SK-MEL-5 (cell line): ENCODE measurements at regions not wholly inside any gene's neighbourhood (a gene's known extent, or its start where the extent isn't known, plus 50 kb on each side); places are given as distances from the start of the nearest gene placed in this dataset.

ENCODE experiments used
- DNase-seq: peaks from one replicate; pipeline ENCODE4 v3.0.0-alpha.2; 2016; ENCODE audit warnings: low read depth, low spot score
- in situ Hi-C: cut with HindIII; loops from 2 replicates; pipeline ENCODE4 v1.10.0; 2016; ENCODE audit warnings: low sequenced_read_pairs, high pct_unique_total_duplicates, low pct_unique_long_range_greater_than_20kb

- no peak for DNase-seq
- in situ Hi-C loops = no loop called here
Measured at GRCh38 chrX:15191830-15192229, 78.1 kb downstream of the ASB9 start.

GRCh38 chrX:15188039-15188438 is 81.8 kb downstream of the ASB9 start:
- in situ Hi-C loops = no loop called here
- DNase-seq = peak; percentile 24

- no peak for DNase-seq
- in situ Hi-C loops = no loop called here
Measured at GRCh38 chrX:15177316-15177715, 92.6 kb downstream of the ASB9 start.

GRCh38 chrX:15173411-15173810 is 96.5 kb downstream of the ASB9 start:
- in situ Hi-C loops = no loop called here
- DNase-seq = no peak

- in situ Hi-C loops = no loop called here
- DNase-seq = peak; percentile 10
Measured at GRCh38 chrX:15170927-15171326, 99.0 kb downstream of the ASB9 start.

- in situ Hi-C loops = no loop called here
- no peak for DNase-seq
Measured at GRCh38 chrX:15167826-15168225, 102.1 kb downstream of the ASB9 start.

GRCh38 chrX:15165832-15166231 is 104.1 kb downstream of the ASB9 start:
- in situ Hi-C loops = no loop called here
- DNase-seq = no peak

GRCh38 chrX:15163131-15163530 is 106.8 kb downstream of the ASB9 start:
- in situ Hi-C loops = no loop called here

GRCh38 chrX:15160558-15161095 is 109.3 kb downstream of the ASB9 start:
- DNase-seq = no peak
- in situ Hi-C loops = no loop called here

More at GRCh38 chrX:15163131-15163530, 106.8 kb downstream of the ASB9 start:
- DNase-seq = no peak

GRCh38 chrX:15158736-15159406 is 111.0 kb downstream of the ASB9 start:
- in situ Hi-C loops = no loop called here
- no peak for DNase-seq

GRCh38 chrX:15158350-15158735 is 111.5 kb downstream of the ASB9 start:
- in situ Hi-C loops = no loop called here
- no peak for DNase-seq

- in situ Hi-C loops = no loop called here
- no peak for DNase-seq
Measured at GRCh38 chrX:15157624-15158023, 112.3 kb downstream of the ASB9 start.

GRCh38 chrX:15151267-15152186 is 118.4 kb downstream of the ASB9 start:
- DNase-seq = no peak
- in situ Hi-C loops = no loop called here

GRCh38 chrX:15150586-15150985 is 119.3 kb downstream of the ASB9 start:
- in situ Hi-C loops = no loop called here
- no peak for DNase-seq

GRCh38 chrX:15146515-15146914 is 123.4 kb downstream of the ASB9 start:
- peak; percentile 41 for DNase-seq
- in situ Hi-C loops = no loop called here

GRCh38 chrX:15143825-15144121 is 126.1 kb downstream of the ASB9 start:
- no peak for DNase-seq
- in situ Hi-C loops = no loop called here

GRCh38 chrX:15143050-15143824 is 126.6 kb downstream of the ASB9 start:
- in situ Hi-C loops = no loop called here
- peak; percentile 64 for DNase-seq

GRCh38 chrX:15142084-15142715 is 127.7 kb downstream of the ASB9 start:
- peak; percentile 30 for DNase-seq
- in situ Hi-C loops = no loop called here
